ENCODE measurements at regions not wholly inside any gene's neighbourhood (a gene's known extent, or its start where the extent isn't known, plus 50 kb on each side); places are given as distances from the start of the nearest gene placed in this dataset.

GRCh38 chr6:14530385-14530784, 412.8 kb downstream of the CD83 start:
- H3K27ac Mint-ChIP-seq (ENCODE audit: unreplicated experiment) = no peak overlapping the region
- H3K4me3 Mint-ChIP-seq (ENCODE audit: low read depth, unreplicated experiment) = no peak overlapping the region
- CTCF ChIA-PET = no interaction called here
- H3K4me1 Mint-ChIP-seq (ENCODE audit: low read depth, unreplicated experiment) = peaks cover 8% of the 10 kb centered on the region
- intact Hi-C loops (cut with micrococcal nuclease; ENCODE audit: unreplicated experiment) = no loop called here
- H3K9me3 Mint-ChIP-seq (ENCODE audit: low read depth, unreplicated experiment) = peaks cover 2% of the 10 kb centered on the region
- DNase-seq = no peak
- TF ChIP-seq CTCF (IDR thresholded peaks at IDR 0.05; ENCODE audit: unreplicated experiment) = no peak
- BruUV-seq (replicated peaks) = no TSS peak
- no peaks in the 10 kb centered on the region for H3K27me3 Mint-ChIP-seq (ENCODE audit: unreplicated experiment)
- no peaks in the 10 kb centered on the region for H3K36me3 Mint-ChIP-seq (ENCODE audit: insufficient read depth, unreplicated experiment)

GRCh38 chr6:14533446-14533845, 415.9 kb downstream of the CD83 start:
- DNase-seq = no peak
- CTCF ChIA-PET = interaction anchor here (0.6 kb wide), 1 partner anchor 712 kb away, joined by 4 read pairs; no protein-coding TSS in a partner anchor
- Mint-ChIP-seq H3K4me3 (ENCODE audit: low read depth, unreplicated experiment) (no peak overlapping the region), H3K9me3 (ENCODE audit: low read depth, unreplicated experiment) (no peaks in the 10 kb centered on the region), H3K4me1 (ENCODE audit: low read depth, unreplicated experiment) (peaks cover 8% of the 10 kb centered on the region), H3K27ac (ENCODE audit: unreplicated experiment) (no peak overlapping the region), H3K36me3 (ENCODE audit: insufficient read depth, unreplicated experiment) (no peaks in the 10 kb centered on the region), H3K27me3 (ENCODE audit: unreplicated experiment) (no peaks in the 10 kb centered on the region)
- intact Hi-C loops (cut with micrococcal nuclease; ENCODE audit: unreplicated experiment) = no loop called here
- BruUV-seq (replicated peaks) = no TSS peak
- TF ChIP-seq CTCF (IDR thresholded peaks at IDR 0.05; ENCODE audit: unreplicated experiment) = no peak

GRCh38 chr6:14537030-14537429, 419.5 kb downstream of the CD83 start:
- BruUV-seq (replicated peaks) = no TSS peak
- no peaks in the 10 kb centered on the region for H3K9me3 Mint-ChIP-seq (ENCODE audit: low read depth, unreplicated experiment)
- H3K27ac Mint-ChIP-seq (ENCODE audit: unreplicated experiment) = no peak overlapping the region
- H3K4me1 Mint-ChIP-seq (ENCODE audit: low read depth, unreplicated experiment) = peaks cover 10% of the 10 kb centered on the region
- H3K4me3 Mint-ChIP-seq (ENCODE audit: low read depth, unreplicated experiment) = no peak overlapping the region
- no peaks in the 10 kb centered on the region for H3K27me3 Mint-ChIP-seq (ENCODE audit: unreplicated experiment)
- TF ChIP-seq CTCF (IDR thresholded peaks at IDR 0.05; ENCODE audit: unreplicated experiment) = no peak
- no peaks in the 10 kb centered on the region for H3K36me3 Mint-ChIP-seq (ENCODE audit: insufficient read depth, unreplicated experiment)
- CTCF ChIA-PET = no interaction called here
- intact Hi-C loops (cut with micrococcal nuclease; ENCODE audit: unreplicated experiment) = no loop called here
- DNase-seq = no peak

GRCh38 chr6:14540276-14540675, 422.7 kb downstream of the CD83 start:
- no TSS peak for BruUV-seq (replicated peaks)
- H3K36me3 Mint-ChIP-seq (ENCODE audit: insufficient read depth, unreplicated experiment) = no peaks in the 10 kb centered on the region
- peaks cover 7% of the 10 kb centered on the region for H3K4me1 Mint-ChIP-seq (ENCODE audit: low read depth, unreplicated experiment)
- no peaks in the 10 kb centered on the region for H3K27me3 Mint-ChIP-seq (ENCODE audit: unreplicated experiment)
- H3K9me3 Mint-ChIP-seq (ENCODE audit: low read depth, unreplicated experiment) = no peaks in the 10 kb centered on the region
- no peak overlapping the region for H3K4me3 Mint-ChIP-seq (ENCODE audit: low read depth, unreplicated experiment)
- no peak for DNase-seq
- no peak overlapping the region for H3K27ac Mint-ChIP-seq (ENCODE audit: unreplicated experiment)
- CTCF ChIA-PET = no interaction called here
- no peak for TF ChIP-seq CTCF (IDR thresholded peaks at IDR 0.05; ENCODE audit: unreplicated experiment)
- intact Hi-C loops (cut with micrococcal nuclease; ENCODE audit: unreplicated experiment) = no loop called here
